ENCODE measurements at regions not wholly inside any gene's neighbourhood (a gene's known extent, or its start where the extent isn't known, plus 50 kb on each side); places are given as distances from the start of the nearest gene placed in this dataset.

DNA sequence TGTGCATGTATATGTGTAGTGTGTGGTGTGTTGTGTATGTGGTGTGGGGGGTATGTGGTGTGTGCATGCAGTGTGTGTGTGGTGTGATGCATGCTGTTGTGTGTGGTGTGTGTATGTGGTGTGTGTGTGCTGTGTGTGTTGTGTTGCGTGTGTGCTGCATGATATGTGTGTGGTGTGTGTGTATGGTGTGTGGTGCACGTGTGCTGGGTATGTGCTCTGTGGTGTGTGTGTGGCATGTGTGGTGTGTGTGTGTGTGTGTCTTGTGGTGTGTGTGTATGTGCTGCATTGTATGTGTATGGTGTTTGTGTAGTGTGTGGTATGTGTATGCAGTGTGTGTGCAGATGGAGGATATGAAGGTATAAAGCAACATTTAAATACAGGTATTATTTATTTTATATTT is 50.5 kb upstream of the CKS2 start:
- no peak for TF ChIP-seq EZH2 (IDR thresholded peaks at IDR 0.05; ENCODE audit: low read depth)
- TF ChIP-seq, protein P1, sequence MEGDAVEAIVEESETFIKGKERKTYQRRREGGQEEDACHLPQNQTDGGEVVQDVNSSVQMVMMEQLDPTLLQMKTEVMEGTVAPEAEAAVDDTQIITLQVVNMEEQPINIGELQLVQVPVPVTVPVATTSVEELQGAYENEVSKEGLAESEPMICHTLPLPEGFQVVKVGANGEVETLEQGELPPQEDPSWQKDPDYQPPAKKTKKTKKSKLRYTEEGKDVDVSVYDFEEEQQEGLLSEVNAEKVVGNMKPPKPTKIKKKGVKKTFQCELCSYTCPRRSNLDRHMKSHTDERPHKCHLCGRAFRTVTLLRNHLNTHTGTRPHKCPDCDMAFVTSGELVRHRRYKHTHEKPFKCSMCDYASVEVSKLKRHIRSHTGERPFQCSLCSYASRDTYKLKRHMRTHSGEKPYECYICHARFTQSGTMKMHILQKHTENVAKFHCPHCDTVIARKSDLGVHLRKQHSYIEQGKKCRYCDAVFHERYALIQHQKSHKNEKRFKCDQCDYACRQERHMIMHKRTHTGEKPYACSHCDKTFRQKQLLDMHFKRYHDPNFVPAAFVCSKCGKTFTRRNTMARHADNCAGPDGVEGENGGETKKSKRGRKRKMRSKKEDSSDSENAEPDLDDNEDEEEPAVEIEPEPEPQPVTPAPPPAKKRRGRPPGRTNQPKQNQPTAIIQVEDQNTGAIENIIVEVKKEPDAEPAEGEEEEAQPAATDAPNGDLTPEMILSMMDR (conservative IDR thresholded peaks at IDR 0.05): no peak
